Smooth muscle cell (in vitro differentiated cells): ENCODE measurements at regions not wholly inside any gene's neighbourhood (a gene's known extent, or its start where the extent isn't known, plus 50 kb on each side); places are given as distances from the start of the nearest gene placed in this dataset.

Experiments used
- DNase-seq: peaks from one replicate; lab custom pipeline; 2025; ENCODE audit not compliant: unreplicated experiment; lab: John Stamatoyannopoulos, UW
- H2AFZ ChIP-seq: fragments of 200-600 bp; sonication (generic); 2 replicates; pipeline ENCODE4 v1.6.0; 2016; ENCODE audit warnings: antibody characterized with exemption, low read depth, mild to moderate bottlenecking
- H3F3A ChIP-seq: fragments of 200-600 bp; sonication (generic); 2 replicates; pipeline ENCODE4 v1.6.0; 2017; ENCODE audit warnings: antibody characterized with exemption, low read depth
- H3K27ac ChIP-seq: fragments of 200-600 bp; sonication (generic); 2 replicates; pipeline ENCODE4 v1.5.1; 2016; ENCODE audit warnings: low read depth, mild to moderate bottlenecking
- H3K27me3 ChIP-seq: fragments of 200-600 bp; sonication (generic); 2 replicates; pipeline ENCODE4 v1.6.1; 2016; ENCODE audit warnings: low read depth, mild to moderate bottlenecking
- H3K36me3 ChIP-seq: fragments of 200-600 bp; sonication (generic); 2 replicates; pipeline ENCODE4 v1.5.1; 2016; ENCODE audit warnings: low read depth
- H3K4me1 ChIP-seq: fragments of 200-600 bp; sonication (generic); 2 replicates; pipeline ENCODE4 v1.5.1; 2016; ENCODE audit warnings: low read depth
- H3K4me2 ChIP-seq: fragments of 200-600 bp; sonication (generic); 2 replicates; pipeline ENCODE4 v1.6.0; 2016; ENCODE audit warnings: mild to moderate bottlenecking
- H3K4me3 ChIP-seq: fragments of 200-600 bp; sonication (generic); 2 replicates; pipeline ENCODE4 v1.5.1; 2016; ENCODE audit warnings: mild to moderate bottlenecking
- H3K79me2 ChIP-seq: fragments of 200-600 bp; sonication (generic); 2 replicates; pipeline ENCODE4 v1.6.0; 2016; ENCODE audit warnings: low read depth, mild to moderate bottlenecking
- H3K9ac ChIP-seq: fragments of 200-600 bp; sonication (generic); 2 replicates; pipeline ENCODE4 v1.6.0; 2016; ENCODE audit warnings: low read depth
- H3K9me3 ChIP-seq: fragments of 200-600 bp; sonication (generic); replicated peaks from 2 replicates; pipeline ENCODE4 v1.5.1; 2016; ENCODE audit warnings: low read depth
- H4K20me1 ChIP-seq: fragments of 200-600 bp; sonication (generic); 2 replicates; pipeline ENCODE4 v1.6.0; 2016; ENCODE audit warnings: low read depth
- CTCF ChIP-seq: fragments of 200-600 bp; sonication (generic); IDR thresholded peaks from 2 replicates; pipeline ENCODE4 v1.5.1; 2017; ENCODE audit warnings: borderline replicate concordance, mild to moderate bottlenecking, antibody characterized with exemption; ENCODE audit not compliant: insufficient read depth, poor library complexity, severe bottlenecking
- WGBS: methylation state at CpG from one replicate; pipeline ENCODE4 v1.1.7; 2016; ENCODE audit warnings: low lambda C conversion rate; 5-methylcytosine and 5-hydroxymethylcytosine counted together

- Histone ChIP-seq H3K4me2 (no peak overlapping the region), H3K9ac (no peak overlapping the region), H3K79me2 (no peaks in the 10 kb centered on the region), H2AFZ (no peak overlapping the region), H3F3A (no peaks in the 10 kb centered on the region), H3K36me3 (no peaks in the 10 kb centered on the region), H3K4me1 (no peaks in the 10 kb centered on the region), H3K4me3 (no peak overlapping the region), H3K9me3 (no peaks in the 10 kb centered on the region), H3K27ac (no peak overlapping the region), H4K20me1 (no peaks in the 10 kb centered on the region), H3K27me3 (no peaks in the 10 kb centered on the region)
- no peak for TF ChIP-seq CTCF
- DNase-seq, result no peak
- 87% methylated on average over 4 of the region's 4 CpGs for WGBS
These were observed 148.0 kb upstream of the MITF start for GRCh38 chr3:69591164-69591736.

DNA sequence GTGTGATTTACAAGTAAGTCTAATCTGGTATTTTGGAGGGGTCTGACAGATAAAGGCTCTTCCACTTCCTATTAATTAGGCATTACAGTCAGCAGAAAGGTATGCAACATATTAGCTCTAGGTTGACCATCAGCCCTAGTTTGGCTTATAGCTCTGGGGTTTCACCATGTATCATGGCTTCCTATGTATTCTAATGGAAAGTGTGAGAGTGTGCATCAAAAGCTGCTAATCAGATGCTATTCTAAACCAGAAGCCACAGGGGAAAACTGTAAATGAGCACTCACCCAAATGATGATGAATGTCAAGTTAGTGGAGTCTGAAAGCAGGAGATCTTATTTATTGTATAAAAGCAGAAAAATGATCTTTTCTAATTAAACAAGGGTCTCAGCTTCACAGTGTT is 149.2 kb upstream of the MITF start:
- Histone ChIP-seq H3K27me3 (no peaks in the 10 kb centered on the region), H3K27ac (no peak overlapping the region), H3K4me3 (no peak overlapping the region), H3K9me3 (no peaks in the 10 kb centered on the region), H2AFZ (no peak overlapping the region), H3K4me1 (no peaks in the 10 kb centered on the region), H3K79me2 (no peaks in the 10 kb centered on the region), H3K36me3 (no peaks in the 10 kb centered on the region), H4K20me1 (no peaks in the 10 kb centered on the region), H3K9ac (no peak overlapping the region), H3K4me2 (no peak overlapping the region), H3F3A (no peaks in the 10 kb centered on the region)
- no peak for DNase-seq
- TF ChIP-seq CTCF, result no peak

GRCh38 chr3:69588170-69588569 is 151.1 kb upstream of the MITF start:
- no peaks in the 10 kb centered on the region for H3F3A ChIP-seq
- H3K79me2 ChIP-seq, result no peaks in the 10 kb centered on the region
- DNase-seq, result no peak
- H3K27ac ChIP-seq, result no peak overlapping the region
- 90% methylated on average over 2 of the region's 2 CpGs for WGBS
- no peak overlapping the region for H3K4me3 ChIP-seq
- H3K9ac ChIP-seq, result no peak overlapping the region
- H3K36me3 ChIP-seq, result no peaks in the 10 kb centered on the region
- H3K27me3 ChIP-seq, result peaks cover 6% of the 10 kb centered on the region
- TF ChIP-seq CTCF, result no peak
- H3K4me1 ChIP-seq, result no peaks in the 10 kb centered on the region
- no peaks in the 10 kb centered on the region for H3K9me3 ChIP-seq
- H4K20me1 ChIP-seq, result no peaks in the 10 kb centered on the region
- no peak overlapping the region for H2AFZ ChIP-seq
- H3K4me2 ChIP-seq, result no peak overlapping the region

- TF ChIP-seq CTCF, result no peak
- no peaks in the 10 kb centered on the region for H3F3A ChIP-seq
- no peaks in the 10 kb centered on the region for H3K4me1 ChIP-seq
- H3K27me3 ChIP-seq, result peaks cover 6% of the 10 kb centered on the region
- H2AFZ ChIP-seq, result no peak overlapping the region
- H3K9ac ChIP-seq, result no peak overlapping the region
- WGBS, result 92% methylated on average over 1 of the region's 1 CpG
- H3K79me2 ChIP-seq, result no peaks in the 10 kb centered on the region
- H3K4me2 ChIP-seq, result no peak overlapping the region
- no peaks in the 10 kb centered on the region for H3K9me3 ChIP-seq
- H3K36me3 ChIP-seq, result no peaks in the 10 kb centered on the region
- H3K27ac ChIP-seq, result no peak overlapping the region
- no peaks in the 10 kb centered on the region for H4K20me1 ChIP-seq
- no peak for DNase-seq
- H3K4me3 ChIP-seq, result no peak overlapping the region
These were observed 153.8 kb upstream of the MITF start for GRCh38 chr3:69585472-69585871.
